Activated naive CD4-positive, alpha-beta T cell treated with anti-CD3 and anti-CD28 coated beads for 36 hours (primary cell): ENCODE measurements at regions not wholly inside any gene's neighbourhood (a gene's known extent, or its start where the extent isn't known, plus 50 kb on each side); places are given as distances from the start of the nearest gene placed in this dataset.
A peak's percentile ranks its signal among the peaks of the same experiment; 100 is the strongest.

ENCODE experiments used
- CTCF ChIA-PET: fragments of 350-600 bp; sonication (Branson Sonifier 250); formaldehyde crosslinking; loops from one replicate; lab custom pipeline; 2021; ENCODE audit warnings: antibody characterized with exemption; lab: Charles Lee
- DNase-seq: peaks from one replicate; pipeline ENCODE4 v3.0.0-alpha.2; 2020
- H3K27ac Mint-ChIP-seq: one replicate; pipeline ENCODE4 v1.8.0; 2021; ENCODE audit warnings: mild to moderate bottlenecking, mixed read lengths
- H3K27me3 Mint-ChIP-seq: one replicate; pipeline ENCODE4 v1.8.0; 2021; ENCODE audit warnings: low read depth, mixed read lengths
- H3K36me3 Mint-ChIP-seq: one replicate; pipeline ENCODE4 v1.8.0; 2021; ENCODE audit warnings: low read depth, mixed read lengths
- H3K4me1 Mint-ChIP-seq: one replicate; pipeline ENCODE4 v1.8.0; 2021; ENCODE audit warnings: low read depth, mixed read lengths
- H3K4me3 Mint-ChIP-seq: one replicate; pipeline ENCODE4 v1.8.0; 2021; ENCODE audit warnings: mild to moderate bottlenecking, moderate library complexity, mixed read lengths
- H3K9me3 Mint-ChIP-seq: one replicate; pipeline ENCODE4 v1.8.0; 2021; ENCODE audit warnings: mixed read lengths
- intact Hi-C: fragments of 100-400 bp; cut with micrococcal nuclease; formaldehyde crosslinking; loops from one replicate; pipeline ENCODE4 v1.15.1; 2023

DNA sequence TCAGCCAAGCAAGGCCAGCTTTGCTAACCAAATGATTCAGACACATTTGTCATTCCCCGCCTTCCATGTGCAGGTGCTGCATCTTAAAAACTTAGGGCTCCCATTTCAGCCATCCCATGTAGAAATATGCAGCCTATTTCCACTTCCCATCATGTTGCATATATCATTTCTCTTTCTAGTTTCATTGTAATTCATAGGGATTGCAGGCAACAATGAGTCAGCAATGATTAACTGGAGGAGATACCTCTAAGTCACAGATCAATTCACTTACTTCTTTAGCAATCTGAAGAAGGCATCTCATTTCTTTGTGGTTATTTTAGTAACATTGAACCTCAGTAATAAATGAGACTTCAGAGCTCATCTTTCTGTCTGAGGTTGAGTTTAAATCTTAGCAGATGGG lies 276.1 kb upstream of the PKDCC start:
- no peak for DNase-seq
- no peaks in the 10 kb centered on the region for H3K36me3 Mint-ChIP-seq
- intact Hi-C loops = no loop called here
- H3K9me3 Mint-ChIP-seq = no peaks in the 10 kb centered on the region
- no peak overlapping the region for H3K27ac Mint-ChIP-seq
- CTCF ChIA-PET = interaction anchor here (0.6 kb wide), 1 partner anchor 133 kb away, joined by 3 read pairs; no protein-coding TSS in a partner anchor
- H3K4me1 Mint-ChIP-seq = no peaks in the 10 kb centered on the region
- no peak overlapping the region for H3K4me3 Mint-ChIP-seq
- H3K27me3 Mint-ChIP-seq = peaks cover 11% of the 10 kb centered on the region

DNA sequence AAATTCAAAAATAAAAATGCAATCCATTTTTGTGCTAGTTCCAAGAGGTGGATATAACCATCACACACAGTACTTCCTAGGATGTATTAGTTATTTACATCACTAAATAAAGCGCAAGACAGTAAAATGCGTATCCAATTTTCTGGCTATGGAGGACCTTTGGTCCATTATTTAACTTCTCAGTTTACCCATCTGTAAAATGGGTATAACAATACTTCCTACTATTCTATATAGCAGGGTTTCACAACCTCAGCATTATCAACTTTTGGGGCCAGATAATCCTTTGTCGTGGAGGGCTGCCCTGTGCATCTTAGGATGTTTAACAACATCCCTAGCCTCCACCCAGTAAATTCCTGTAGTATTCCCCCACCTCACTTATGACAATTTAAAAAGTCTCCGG lies 275.1 kb upstream of the PKDCC start:
- Mint-ChIP-seq H3K36me3 (no peaks in the 10 kb centered on the region), H3K27me3 (peaks cover 12% of the 10 kb centered on the region), H3K4me3 (no peak overlapping the region), H3K27ac (no peak overlapping the region), H3K4me1 (no peaks in the 10 kb centered on the region), H3K9me3 (no peaks in the 10 kb centered on the region)
- intact Hi-C loops = no loop called here
- no peak for DNase-seq
- CTCF ChIA-PET = no interaction called here

DNA sequence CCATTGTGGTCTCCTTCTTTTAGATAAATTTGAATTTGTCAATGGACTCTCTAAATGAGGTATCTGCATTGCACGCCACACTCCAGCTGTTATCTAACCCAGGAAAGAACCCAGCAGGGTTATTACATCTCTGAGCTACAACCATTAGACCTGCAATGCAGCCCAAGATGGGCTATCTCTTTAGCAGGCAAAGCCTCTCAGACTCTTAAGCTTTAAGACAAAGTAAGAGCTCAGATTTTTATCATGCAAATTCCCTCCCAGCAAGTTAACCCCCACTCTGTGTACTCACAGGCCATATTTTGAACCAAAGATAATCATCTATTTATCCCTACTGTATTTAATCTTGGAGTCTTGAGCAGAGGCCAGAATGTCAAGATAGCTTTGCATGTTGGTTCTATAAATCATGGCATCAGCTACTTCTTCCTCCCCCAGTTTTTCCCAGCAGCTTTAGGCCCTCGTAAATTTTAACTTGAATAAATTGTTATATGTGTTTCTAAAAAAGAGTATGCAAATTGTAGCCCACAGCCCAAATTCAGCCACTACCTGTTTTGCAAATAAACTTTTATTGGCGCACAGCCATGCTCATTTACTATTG lies 273.7 kb upstream of the PKDCC start:
- CTCF ChIA-PET = no interaction called here
- H3K27me3 Mint-ChIP-seq = peaks cover 14% of the 10 kb centered on the region
- intact Hi-C loops = no loop called here

DNA sequence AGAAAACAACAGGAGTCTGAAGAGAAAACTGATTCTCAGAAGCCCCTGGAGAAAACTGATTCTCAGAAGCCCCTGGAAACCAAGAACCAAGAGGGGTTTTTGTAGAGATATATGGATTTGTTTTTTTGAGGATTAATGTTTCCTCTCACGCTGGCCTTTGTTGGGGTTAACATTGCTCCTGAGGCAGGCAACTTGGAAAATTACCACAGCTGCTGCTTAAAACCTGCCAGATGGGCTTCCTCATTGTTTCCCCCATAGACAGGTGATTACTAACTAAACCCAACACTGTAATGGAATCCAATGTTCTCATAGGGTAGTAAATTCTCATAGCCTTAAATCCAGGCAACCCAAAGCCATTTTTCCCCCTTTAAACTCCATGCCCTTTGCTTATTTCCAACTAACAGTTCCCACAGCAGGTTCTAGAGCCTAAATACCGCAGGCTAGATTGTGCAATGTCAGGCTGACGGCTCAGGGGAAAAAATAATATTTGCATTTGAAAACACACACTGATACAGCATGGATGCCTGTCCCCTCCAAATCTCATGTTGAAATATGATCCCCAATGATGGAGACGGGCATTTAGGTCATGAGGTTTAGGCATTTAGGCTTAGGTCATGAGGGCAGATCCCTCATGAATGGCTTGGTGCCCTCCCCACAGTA lies 272.3 kb upstream of the PKDCC start:
- CTCF ChIA-PET = no interaction called here
- peaks cover 12% of the 10 kb centered on the region for H3K27me3 Mint-ChIP-seq
- no peaks in the 10 kb centered on the region for H3K4me1 Mint-ChIP-seq
- intact Hi-C loops = no loop called here
- no peak overlapping the region for H3K27ac Mint-ChIP-seq
- H3K4me3 Mint-ChIP-seq = no peak overlapping the region
- no peak for DNase-seq
- H3K9me3 Mint-ChIP-seq = no peaks in the 10 kb centered on the region
- no peaks in the 10 kb centered on the region for H3K36me3 Mint-ChIP-seq

More for the DNA sequence above, 273.7 kb upstream of the PKDCC start:
- Mint-ChIP-seq H3K9me3 (no peaks in the 10 kb centered on the region), H3K27ac (no peak overlapping the region), H3K4me3 (no peak overlapping the region), H3K4me1 (no peaks in the 10 kb centered on the region), H3K36me3 (no peaks in the 10 kb centered on the region)
- no peak for DNase-seq

DNA sequence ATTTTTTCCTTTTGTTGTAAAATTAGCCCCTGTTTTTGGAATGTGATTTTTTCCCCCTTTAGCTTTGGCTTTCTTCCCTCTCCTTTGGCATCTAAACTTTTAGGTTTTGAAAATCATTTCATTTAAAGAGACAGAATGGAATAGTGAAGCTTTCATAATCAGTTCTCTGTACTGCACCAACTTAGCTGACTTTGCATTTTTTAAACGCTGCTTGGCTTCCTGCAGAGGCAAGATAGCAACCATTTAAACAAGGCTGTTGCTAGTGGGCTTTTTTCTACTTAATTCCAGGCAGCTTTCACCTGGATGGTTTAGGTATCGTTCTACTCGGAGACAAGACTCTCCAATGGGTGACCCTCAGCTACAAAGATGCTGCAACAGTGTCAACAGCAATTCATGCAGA lies 267.9 kb upstream of the PKDCC start:
- no peak for DNase-seq
- Mint-ChIP-seq H3K27ac (no peak overlapping the region), H3K4me1 (no peaks in the 10 kb centered on the region), H3K27me3 (peaks cover 10% of the 10 kb centered on the region), H3K9me3 (no peaks in the 10 kb centered on the region), H3K4me3 (no peak overlapping the region), H3K36me3 (no peaks in the 10 kb centered on the region)
- CTCF ChIA-PET = interaction anchor here (1.1 to 2.4 kb wide), 2 partner anchors 153 to 169 kb away, joined by 3 to 5 read pairs; no protein-coding TSS in a partner anchor
- intact Hi-C loops = loop anchor here (5.0 kb wide), 3 partner anchors 73 to 1538 kb away; no protein-coding TSS in a partner anchor

DNA sequence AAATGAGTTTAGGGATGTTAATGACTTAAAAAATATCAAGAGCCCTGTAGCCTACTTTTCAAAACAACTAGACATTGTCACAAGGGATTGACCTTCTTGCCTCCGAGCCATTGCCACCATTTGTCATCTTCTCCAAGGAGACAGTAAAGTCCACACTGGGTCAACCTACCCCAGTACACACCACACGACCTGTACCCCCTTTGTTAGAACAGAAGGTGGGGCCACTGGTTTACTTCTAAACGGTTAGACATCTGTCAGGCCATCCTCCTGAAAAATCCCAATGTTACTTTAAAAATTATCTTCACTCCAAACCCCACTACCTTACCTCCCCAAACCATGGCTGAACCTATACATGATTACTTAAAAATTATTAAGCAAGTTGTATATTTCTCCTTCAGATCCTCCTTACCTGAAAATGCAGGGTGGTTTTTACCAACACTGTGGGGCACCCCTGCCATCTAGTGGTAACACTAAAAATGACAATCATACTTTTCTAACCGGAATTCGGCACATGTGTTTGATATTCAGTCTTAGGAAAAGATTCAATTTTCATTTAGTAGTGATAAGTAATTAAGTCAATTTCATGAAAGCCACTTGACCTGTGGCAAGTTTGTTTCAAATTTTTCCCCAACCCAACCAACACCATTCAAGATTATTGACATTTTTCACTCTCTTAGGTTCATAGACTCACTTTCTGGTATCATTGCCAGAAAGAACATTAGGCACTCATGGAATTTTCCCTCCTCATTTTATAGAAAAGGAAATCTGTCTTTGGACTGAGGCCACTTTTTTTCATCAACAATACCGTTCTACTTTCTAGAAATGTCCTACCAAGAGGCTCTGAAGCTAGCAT lies 265.3 kb upstream of the PKDCC start:
- no peak overlapping the region for H3K27ac Mint-ChIP-seq
- CTCF ChIA-PET = interaction anchor here (0.8 to 2.4 kb wide), 2 partner anchors 10 to 155 kb away, joined by 3 to 5 read pairs; no protein-coding TSS in a partner anchor
- H3K36me3 Mint-ChIP-seq = no peaks in the 10 kb centered on the region
- H3K27me3 Mint-ChIP-seq = peaks cover 7% of the 10 kb centered on the region
- H3K9me3 Mint-ChIP-seq = no peaks in the 10 kb centered on the region
- intact Hi-C loops = loop anchor here (1.0 to 5.0 kb wide), 5 partner anchors 75 to 1869 kb away; no protein-coding TSS in a partner anchor
- peak; percentile 50 for DNase-seq
- no peaks in the 10 kb centered on the region for H3K4me1 Mint-ChIP-seq
- H3K4me3 Mint-ChIP-seq = no peak overlapping the region

DNA sequence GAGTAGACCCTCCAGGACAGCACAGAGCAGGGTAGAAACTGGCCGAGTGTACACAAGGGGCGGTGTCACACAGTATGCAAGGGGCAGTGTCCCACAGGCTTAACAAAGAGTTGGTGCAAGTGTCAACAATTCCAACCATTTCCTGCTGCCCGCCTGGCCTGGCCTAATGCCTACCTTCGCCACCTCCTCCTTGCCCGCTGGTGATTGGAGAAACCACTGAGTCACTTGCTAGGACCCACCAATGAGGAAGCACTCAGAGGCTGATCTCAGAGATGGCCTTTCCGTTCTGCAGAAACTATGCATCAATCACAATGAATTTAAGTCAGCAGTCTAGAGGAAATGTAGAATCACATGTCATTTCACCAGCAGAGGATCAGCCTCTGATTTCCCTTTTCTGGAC lies 263.3 kb upstream of the PKDCC start:
- Mint-ChIP-seq H3K4me1 (no peaks in the 10 kb centered on the region), H3K27ac (no peak overlapping the region), H3K36me3 (no peaks in the 10 kb centered on the region), H3K9me3 (no peaks in the 10 kb centered on the region), H3K27me3 (peaks cover 2% of the 10 kb centered on the region), H3K4me3 (no peak overlapping the region)
- DNase-seq = no peak
- intact Hi-C loops = loop anchor here (5.0 kb wide), 3 partner anchors 77 to 1542 kb away; no protein-coding TSS in a partner anchor
- CTCF ChIA-PET = no interaction called here

DNA sequence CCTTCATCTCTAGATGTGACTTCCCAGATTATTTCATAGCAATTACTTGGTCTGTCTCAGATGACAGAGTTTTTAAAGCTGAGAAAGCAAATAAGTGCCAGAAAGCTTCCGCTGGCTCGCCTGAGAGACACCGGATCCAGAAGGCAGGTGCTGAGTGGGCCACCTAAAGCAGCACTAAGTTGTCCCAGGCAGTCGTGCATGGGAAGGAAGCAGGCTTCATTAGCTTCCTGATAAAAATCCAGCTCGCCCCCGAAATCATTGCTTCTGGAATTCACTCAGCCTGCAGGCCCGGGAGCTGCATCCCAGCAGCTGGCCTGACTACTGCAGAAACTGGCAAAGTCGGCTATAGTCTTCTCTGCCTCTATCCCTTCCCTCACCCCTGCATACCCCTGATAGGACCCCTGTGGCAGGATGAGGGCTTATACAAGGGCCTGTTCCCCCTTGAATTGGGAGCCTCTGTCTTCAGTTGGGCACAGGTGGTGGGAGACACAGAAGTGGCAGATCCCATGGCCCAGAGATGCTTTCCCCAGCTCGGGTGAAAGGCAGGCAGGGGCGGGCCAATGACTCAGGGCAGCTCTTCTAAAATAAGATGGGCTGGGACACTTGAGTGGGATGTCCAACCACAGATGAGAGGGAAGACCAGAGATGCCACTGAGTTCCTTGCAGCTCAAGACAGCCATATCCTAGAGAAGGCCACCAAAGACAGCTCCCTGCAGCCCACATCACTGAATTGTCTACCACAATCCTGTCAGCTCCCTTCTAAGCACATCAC lies 262.4 kb upstream of the PKDCC start:
- no peak overlapping the region for H3K4me3 Mint-ChIP-seq
- peaks cover 2% of the 10 kb centered on the region for H3K27me3 Mint-ChIP-seq
- no peak overlapping the region for H3K27ac Mint-ChIP-seq
- intact Hi-C loops = no loop called here
- DNase-seq = no peak
- CTCF ChIA-PET = interaction anchor here (0.6 kb wide), 1 partner anchor 20 kb away, joined by 3 read pairs; no protein-coding TSS in a partner anchor
- H3K9me3 Mint-ChIP-seq = no peaks in the 10 kb centered on the region
- no peaks in the 10 kb centered on the region for H3K36me3 Mint-ChIP-seq
- H3K4me1 Mint-ChIP-seq = no peaks in the 10 kb centered on the region

DNA sequence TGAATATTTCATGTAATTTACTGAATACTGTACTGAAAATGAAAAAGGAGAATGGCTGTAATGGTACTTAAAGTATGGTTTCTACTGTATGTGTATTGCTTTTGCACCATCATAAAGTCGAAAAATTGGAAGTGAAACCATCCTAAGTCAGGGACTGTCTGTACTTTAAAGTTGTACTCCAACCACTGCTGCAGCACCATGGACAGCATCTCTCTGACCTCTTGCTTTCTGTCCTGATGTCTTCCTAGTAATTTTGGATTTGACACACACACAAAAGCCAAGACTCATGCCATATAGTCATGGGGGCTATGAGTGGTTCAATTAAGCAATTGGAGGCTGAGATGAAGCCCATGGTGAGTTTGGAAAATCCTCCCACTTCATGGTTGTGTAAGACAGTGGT lies 256.3 kb upstream of the PKDCC start:
- no peaks in the 10 kb centered on the region for H3K36me3 Mint-ChIP-seq
- H3K4me1 Mint-ChIP-seq = no peaks in the 10 kb centered on the region
- H3K9me3 Mint-ChIP-seq = no peaks in the 10 kb centered on the region
- CTCF ChIA-PET = interaction anchor here (0.6 kb wide), 1 partner anchor 200 kb away, joined by 3 read pairs; no protein-coding TSS in a partner anchor
- DNase-seq = peak; percentile 46
- intact Hi-C loops = no loop called here
- peaks cover under 1% of the 10 kb centered on the region for H3K27me3 Mint-ChIP-seq
- no peak overlapping the region for H3K4me3 Mint-ChIP-seq
- no peak overlapping the region for H3K27ac Mint-ChIP-seq

DNA sequence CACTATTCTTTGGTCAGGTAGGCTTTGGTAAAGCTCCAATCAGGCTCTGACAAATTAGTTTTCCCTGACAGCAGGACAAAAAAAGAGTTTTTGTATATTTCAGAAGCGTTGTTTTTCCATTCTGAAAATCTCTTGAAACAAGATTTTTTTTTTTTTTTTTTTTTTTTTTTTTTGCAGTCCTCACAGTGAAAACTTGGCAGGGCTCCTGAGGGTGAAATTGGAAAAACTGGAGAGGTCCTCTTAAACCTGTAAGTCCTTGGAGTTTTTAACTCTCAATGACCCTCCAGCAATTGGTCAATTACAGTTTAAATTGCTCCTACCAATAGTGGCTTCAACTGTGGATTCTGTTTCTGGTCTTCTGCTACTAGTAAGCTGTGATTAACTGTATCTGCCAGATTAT lies 244.5 kb upstream of the PKDCC start:
- no peak for DNase-seq
- Mint-ChIP-seq H3K9me3 (peaks cover 9% of the 10 kb centered on the region), H3K27me3 (peaks cover 28% of the 10 kb centered on the region), H3K4me1 (no peaks in the 10 kb centered on the region), H3K4me3 (no peak overlapping the region), H3K36me3 (no peaks in the 10 kb centered on the region), H3K27ac (no peak overlapping the region)
- intact Hi-C loops = no loop called here
- CTCF ChIA-PET = no interaction called here

DNA sequence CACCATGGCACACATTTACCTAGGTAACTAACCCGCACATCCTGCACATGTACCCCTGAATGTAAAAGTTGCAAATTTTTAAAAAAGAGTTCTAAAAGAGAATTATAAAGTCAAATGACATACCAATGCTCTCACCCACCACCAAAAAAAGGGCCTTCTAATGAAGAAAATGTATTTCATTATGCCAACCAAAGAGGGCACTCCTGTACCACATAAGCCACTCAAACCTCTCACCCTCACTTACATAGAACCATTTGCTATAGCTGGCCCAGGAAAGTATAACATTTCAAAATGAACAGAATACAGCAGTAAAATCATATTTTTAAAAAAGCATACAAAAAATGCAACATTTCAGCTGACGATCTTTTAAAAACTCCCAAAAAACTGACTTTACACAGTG lies 241.5 kb upstream of the PKDCC start:
- Mint-ChIP-seq H3K9me3 (peaks cover 6% of the 10 kb centered on the region), H3K4me1 (no peaks in the 10 kb centered on the region), H3K27ac (no peak overlapping the region), H3K36me3 (no peaks in the 10 kb centered on the region), H3K27me3 (peaks cover 35% of the 10 kb centered on the region), H3K4me3 (no peak overlapping the region)
- CTCF ChIA-PET = interaction anchor here (0.6 to 0.7 kb wide), 4 partner anchors 63 to 279 kb away, joined by 3 to 4 read pairs (median 4); no protein-coding TSS in a partner anchor
- intact Hi-C loops = no loop called here
- no peak for DNase-seq

DNA sequence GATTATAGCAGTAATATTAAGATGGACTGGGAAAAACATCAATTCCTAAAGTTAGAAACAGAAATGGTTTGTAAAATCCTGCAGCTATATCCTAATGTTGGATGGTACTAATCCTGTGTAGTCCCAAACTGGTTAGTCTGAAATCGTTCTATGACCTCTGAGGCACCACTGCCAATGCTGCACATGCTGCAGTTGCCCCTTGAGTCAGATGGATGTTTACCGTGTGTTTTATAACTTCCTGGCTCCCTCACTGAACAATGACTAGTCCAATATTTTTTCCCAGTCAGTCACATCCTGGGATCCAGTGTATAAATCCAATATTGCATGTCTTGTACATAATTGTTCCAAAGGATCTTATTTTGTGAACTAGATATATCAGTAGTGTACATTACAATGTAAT lies 226.7 kb upstream of the PKDCC start:
- H3K27ac Mint-ChIP-seq = no peak overlapping the region
- no peak overlapping the region for H3K4me3 Mint-ChIP-seq
- H3K36me3 Mint-ChIP-seq = no peaks in the 10 kb centered on the region
- CTCF ChIA-PET = no interaction called here
- no peak for DNase-seq
- H3K27me3 Mint-ChIP-seq = peaks cover 24% of the 10 kb centered on the region
- H3K4me1 Mint-ChIP-seq = no peaks in the 10 kb centered on the region
- intact Hi-C loops = no loop called here
- peaks cover 12% of the 10 kb centered on the region for H3K9me3 Mint-ChIP-seq
